Upper lobe of left lung (tissue), 4 donors: ENCODE measurements at regions not wholly inside any gene's neighbourhood (a gene's known extent, or its start where the extent isn't known, plus 50 kb on each side); places are given as distances from the start of the nearest gene placed in this dataset.

Experiments
- POLR2A ChIP-seq, 4 donors: fragments of 450-650 bp; IDR thresholded peaks; one replicate each; pipeline ENCODE4 v1.5.1; 2016 to 2017; ENCODE audit warnings: antibody characterized with exemption in 4 of 4, mild to moderate bottlenecking in 2 of 4
- POLR2AphosphoS5 ChIP-seq, 2 donors: sonication (generic); formaldehyde crosslinking; IDR thresholded peaks; one replicate each; pipeline ENCODE4 v1.5.1; 2017; ENCODE audit warnings: antibody characterized with exemption in 2 of 2

- TF ChIP-seq POLR2AphosphoS5 (IDR thresholded peaks at IDR 0.05) (no peak), POLR2A (IDR thresholded peaks at IDR 0.05) (no peak)
Observed at GRCh38 chr7:159318682-159319351, 174.2 kb upstream of the VIPR2 start.
